Osteoblast (primary cell): ENCODE measurements at regions not wholly inside any gene's neighbourhood (a gene's known extent, or its start where the extent isn't known, plus 50 kb on each side); places are given as distances from the start of the nearest gene placed in this dataset.

ENCODE experiments used
- DNase-seq: peaks from one replicate; pipeline ENCODE4 v3.0.0; 2011; ENCODE audit warnings: low spot score, mixed read lengths; ENCODE audit not compliant: insufficient read length; ENCODE audit errors: missing footprints
- H2AFZ ChIP-seq: 2 replicates; pipeline ENCODE4 v1.6.0; 2011; ENCODE audit warnings: mild to moderate bottlenecking, low read length
- H3K27ac ChIP-seq: 2 replicates; pipeline ENCODE4 v1.5.1; 2011; ENCODE audit warnings: mild to moderate bottlenecking, low read depth, low read length, moderate library complexity
- H3K27me3 ChIP-seq: 2 replicates; pipeline ENCODE4 v1.6.0; 2012; ENCODE audit warnings: mild to moderate bottlenecking, control low read depth, inconsistent platforms, low read length, moderate library complexity; ENCODE audit not compliant: insufficient read depth
- H3K36me3 ChIP-seq: 2 replicates; pipeline ENCODE4 v1.5.1; 2011; ENCODE audit warnings: mild to moderate bottlenecking, low read length, control low read depth, moderate library complexity; ENCODE audit not compliant: insufficient read depth
- H3K4me1 ChIP-seq: 2 replicates; pipeline ENCODE4 v1.5.1; 2011; ENCODE audit warnings: mild to moderate bottlenecking, low read length, control low read depth, moderate library complexity; ENCODE audit not compliant: insufficient read depth
- H3K4me2 ChIP-seq: 2 replicates; pipeline ENCODE4 v1.6.0; 2011; ENCODE audit warnings: mild to moderate bottlenecking, low read length; ENCODE audit not compliant: insufficient read depth
- H3K4me3 ChIP-seq: fragments of 200-600 bp; sonication (generic); 3 replicates; pipeline ENCODE4 v1.5.1; 2012; ENCODE audit warnings: mild to moderate bottlenecking, low read length, inconsistent platforms; ENCODE audit not compliant: insufficient read depth
- H3K79me2 ChIP-seq: 2 replicates; pipeline ENCODE4 v1.6.0; 2012; ENCODE audit warnings: mild to moderate bottlenecking, low read length, control low read depth, inconsistent platforms; ENCODE audit not compliant: insufficient read depth
- H3K9me3 ChIP-seq: 2 replicates; pipeline ENCODE4 v1.5.1; 2011; ENCODE audit warnings: low read depth, low read length, control low read depth
- H4K20me1 ChIP-seq: 2 replicates; pipeline ENCODE4 v1.6.0; 2012; ENCODE audit warnings: mild to moderate bottlenecking, low read length, control low read depth; ENCODE audit not compliant: insufficient read depth
- TF ChIP-seq, protein P1 (sequence below): IDR thresholded peaks from 2 replicates; pipeline ENCODE4 v1.5.1; 2011; ENCODE audit warnings: mild to moderate bottlenecking, low read depth, low read length, moderate library complexity; ENCODE audit errors: extremely low read depth

DNA sequence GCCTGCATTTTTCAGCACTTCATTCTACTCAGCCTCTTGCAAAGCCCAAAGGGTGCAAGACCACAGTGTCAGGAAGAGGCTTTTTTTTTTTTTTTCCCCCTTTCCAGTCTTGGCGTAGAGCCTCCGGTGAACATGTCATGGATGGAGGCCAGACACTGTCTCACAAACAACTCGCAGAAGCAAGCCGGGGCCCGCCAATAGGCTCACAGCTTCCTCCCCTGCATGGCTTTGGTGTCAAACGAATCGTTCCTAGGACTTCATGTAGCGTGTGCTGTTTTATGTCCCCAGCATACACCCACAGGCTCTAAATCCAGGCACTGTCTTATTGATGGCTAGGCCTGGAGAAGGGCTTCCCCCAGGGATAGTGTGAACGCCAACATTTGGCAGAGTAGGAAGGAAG, 457.7 kb upstream of the MAF start:
- Histone ChIP-seq H3K4me2 (peak overlapping the region; percentile 47), H3K27me3 (no peaks in the 10 kb centered on the region), H4K20me1 (no peaks in the 10 kb centered on the region), H2AFZ (peak overlapping the region; percentile 63), H3K4me3 (no peak overlapping the region), H3K9me3 (no peaks in the 10 kb centered on the region), H3K4me1 (peaks cover 8% of the 10 kb centered on the region), H3K36me3 (no peaks in the 10 kb centered on the region), H3K27ac (no peak overlapping the region), H3K79me2 (no peaks in the 10 kb centered on the region)
- DNase-seq: no peak
- TF ChIP-seq, protein P1, sequence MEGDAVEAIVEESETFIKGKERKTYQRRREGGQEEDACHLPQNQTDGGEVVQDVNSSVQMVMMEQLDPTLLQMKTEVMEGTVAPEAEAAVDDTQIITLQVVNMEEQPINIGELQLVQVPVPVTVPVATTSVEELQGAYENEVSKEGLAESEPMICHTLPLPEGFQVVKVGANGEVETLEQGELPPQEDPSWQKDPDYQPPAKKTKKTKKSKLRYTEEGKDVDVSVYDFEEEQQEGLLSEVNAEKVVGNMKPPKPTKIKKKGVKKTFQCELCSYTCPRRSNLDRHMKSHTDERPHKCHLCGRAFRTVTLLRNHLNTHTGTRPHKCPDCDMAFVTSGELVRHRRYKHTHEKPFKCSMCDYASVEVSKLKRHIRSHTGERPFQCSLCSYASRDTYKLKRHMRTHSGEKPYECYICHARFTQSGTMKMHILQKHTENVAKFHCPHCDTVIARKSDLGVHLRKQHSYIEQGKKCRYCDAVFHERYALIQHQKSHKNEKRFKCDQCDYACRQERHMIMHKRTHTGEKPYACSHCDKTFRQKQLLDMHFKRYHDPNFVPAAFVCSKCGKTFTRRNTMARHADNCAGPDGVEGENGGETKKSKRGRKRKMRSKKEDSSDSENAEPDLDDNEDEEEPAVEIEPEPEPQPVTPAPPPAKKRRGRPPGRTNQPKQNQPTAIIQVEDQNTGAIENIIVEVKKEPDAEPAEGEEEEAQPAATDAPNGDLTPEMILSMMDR: no peak

GRCh38 chr16:80056324-80056723, 455.8 kb upstream of the MAF start:
- no peak overlapping the region for H2AFZ ChIP-seq
- H3K4me2 ChIP-seq: no peak overlapping the region
- H3K27ac ChIP-seq: no peak overlapping the region
- H3K9me3 ChIP-seq: no peaks in the 10 kb centered on the region
- H3K36me3 ChIP-seq: no peaks in the 10 kb centered on the region
- H3K27me3 ChIP-seq: no peaks in the 10 kb centered on the region
- DNase-seq: no peak
- H4K20me1 ChIP-seq: no peaks in the 10 kb centered on the region
- peaks cover 8% of the 10 kb centered on the region for H3K4me1 ChIP-seq
- no peaks in the 10 kb centered on the region for H3K79me2 ChIP-seq
- no peak overlapping the region for H3K4me3 ChIP-seq
- TF ChIP-seq, protein P1: no peak

DNA sequence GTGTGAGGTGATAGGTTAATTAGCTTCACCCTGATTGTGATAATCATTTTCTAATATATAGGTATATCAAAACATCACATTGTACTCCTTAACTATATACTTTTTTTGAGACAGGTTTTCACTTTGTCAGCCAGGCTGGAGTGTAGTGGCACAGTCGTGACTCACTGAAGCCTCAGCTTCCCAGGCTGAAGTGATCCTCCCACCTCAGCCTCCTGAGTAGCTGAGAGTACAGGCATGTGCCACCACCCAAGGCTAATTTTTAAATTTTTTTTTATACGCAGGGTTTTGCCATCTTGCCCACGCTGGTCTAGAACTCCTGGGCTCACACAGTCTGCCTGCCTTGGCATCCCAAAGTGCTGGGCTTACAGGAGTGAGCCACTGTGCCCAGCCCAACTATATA, 455.3 kb upstream of the MAF start:
- Histone ChIP-seq H2AFZ (no peak overlapping the region), H3K27ac (no peak overlapping the region), H3K4me1 (peaks cover 8% of the 10 kb centered on the region), H3K79me2 (no peaks in the 10 kb centered on the region), H3K9me3 (no peaks in the 10 kb centered on the region), H3K4me3 (no peak overlapping the region), H3K4me2 (no peak overlapping the region), H3K36me3 (no peaks in the 10 kb centered on the region), H4K20me1 (no peaks in the 10 kb centered on the region), H3K27me3 (no peaks in the 10 kb centered on the region)
- TF ChIP-seq, protein P1: no peak
- DNase-seq: no peak

DNA sequence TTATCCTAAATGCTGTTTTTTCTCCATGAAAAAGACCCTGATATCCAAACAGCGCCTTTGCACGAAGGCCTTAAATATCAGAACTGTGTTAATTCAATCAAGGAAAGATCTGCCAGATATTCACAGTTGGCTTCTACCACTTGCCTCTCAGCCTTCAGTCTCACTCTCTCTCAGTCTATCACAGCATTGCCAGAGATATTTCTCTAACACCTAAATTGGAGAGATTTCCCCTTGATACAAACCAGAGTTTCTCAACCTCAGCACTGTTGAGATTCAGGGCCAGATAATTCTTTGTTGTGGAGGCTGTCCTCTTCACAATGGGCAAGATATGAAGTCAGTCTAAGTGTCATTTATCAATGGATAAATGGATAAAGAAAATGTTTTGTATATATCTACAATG, 454.1 kb upstream of the MAF start:
- no peaks in the 10 kb centered on the region for H3K79me2 ChIP-seq
- H3K4me2 ChIP-seq: no peak overlapping the region
- no peak overlapping the region for H3K27ac ChIP-seq
- DNase-seq: no peak
- no peaks in the 10 kb centered on the region for H4K20me1 ChIP-seq
- no peak overlapping the region for H3K4me3 ChIP-seq
- no peak overlapping the region for H2AFZ ChIP-seq
- peaks cover 8% of the 10 kb centered on the region for H3K4me1 ChIP-seq
- no peaks in the 10 kb centered on the region for H3K9me3 ChIP-seq
- TF ChIP-seq, protein P1: no peak
- no peaks in the 10 kb centered on the region for H3K27me3 ChIP-seq
- no peaks in the 10 kb centered on the region for H3K36me3 ChIP-seq
